GM10248 (cell line): ENCODE measurements at regions not wholly inside any gene's neighbourhood (a gene's known extent, or its start where the extent isn't known, plus 50 kb on each side); places are given as distances from the start of the nearest gene placed in this dataset.

ENCODE experiments used
- CTCF ChIA-PET: fragments of 300-600 bp; sonication (Branson Sonifier 250); formaldehyde crosslinking; extraction: SDS; loops from one replicate; lab custom pipeline; 2021; ENCODE audit warnings: antibody characterized with exemption; lab: Yijun Ruan, JAX
- POLR2A ChIA-PET: fragments of 350-650 bp; sonication (Branson Sonifier 250); formaldehyde crosslinking; extraction: SDS; loops from one replicate; lab custom pipeline; 2020; ENCODE audit warnings: antibody characterized with exemption; lab: Yijun Ruan, JAX
- DNase-seq: peaks from one replicate; pipeline ENCODE4 v3.0.0; 2012; ENCODE audit errors: extremely low spot score
- TF ChIP-seq, protein P1 (sequence below): IDR thresholded peaks from 2 replicates; pipeline ENCODE4 v1.5.1; 2012; ENCODE audit warnings: mild to moderate bottlenecking, low read depth; ENCODE audit errors: extremely low read depth, missing control alignments, control extremely low read depth

DNA sequence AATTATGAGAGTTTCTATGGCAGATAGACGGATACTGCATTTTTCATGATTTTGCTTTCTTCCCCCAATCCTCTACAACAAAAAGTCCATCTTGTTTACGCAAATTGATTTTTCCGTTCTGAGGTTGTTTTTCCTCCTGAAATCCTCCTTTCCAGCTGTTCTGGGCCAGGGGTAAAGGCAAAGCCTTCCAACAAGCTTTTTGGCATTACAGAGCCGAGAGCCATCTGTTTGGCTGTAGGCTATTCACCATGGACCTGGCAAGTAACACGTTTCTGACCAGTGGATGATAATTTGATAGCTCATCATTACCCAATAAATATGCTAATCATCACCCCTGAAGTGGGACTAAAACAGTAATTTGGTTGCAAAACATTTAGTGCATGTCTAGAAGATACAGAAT is 226.5 kb downstream of the CBLN4 start:
- TF ChIP-seq, protein P1, sequence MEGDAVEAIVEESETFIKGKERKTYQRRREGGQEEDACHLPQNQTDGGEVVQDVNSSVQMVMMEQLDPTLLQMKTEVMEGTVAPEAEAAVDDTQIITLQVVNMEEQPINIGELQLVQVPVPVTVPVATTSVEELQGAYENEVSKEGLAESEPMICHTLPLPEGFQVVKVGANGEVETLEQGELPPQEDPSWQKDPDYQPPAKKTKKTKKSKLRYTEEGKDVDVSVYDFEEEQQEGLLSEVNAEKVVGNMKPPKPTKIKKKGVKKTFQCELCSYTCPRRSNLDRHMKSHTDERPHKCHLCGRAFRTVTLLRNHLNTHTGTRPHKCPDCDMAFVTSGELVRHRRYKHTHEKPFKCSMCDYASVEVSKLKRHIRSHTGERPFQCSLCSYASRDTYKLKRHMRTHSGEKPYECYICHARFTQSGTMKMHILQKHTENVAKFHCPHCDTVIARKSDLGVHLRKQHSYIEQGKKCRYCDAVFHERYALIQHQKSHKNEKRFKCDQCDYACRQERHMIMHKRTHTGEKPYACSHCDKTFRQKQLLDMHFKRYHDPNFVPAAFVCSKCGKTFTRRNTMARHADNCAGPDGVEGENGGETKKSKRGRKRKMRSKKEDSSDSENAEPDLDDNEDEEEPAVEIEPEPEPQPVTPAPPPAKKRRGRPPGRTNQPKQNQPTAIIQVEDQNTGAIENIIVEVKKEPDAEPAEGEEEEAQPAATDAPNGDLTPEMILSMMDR = no peak
- ChIA-PET POLR2A (no interaction called here), CTCF (no interaction called here)
- no peak for DNase-seq

DNA sequence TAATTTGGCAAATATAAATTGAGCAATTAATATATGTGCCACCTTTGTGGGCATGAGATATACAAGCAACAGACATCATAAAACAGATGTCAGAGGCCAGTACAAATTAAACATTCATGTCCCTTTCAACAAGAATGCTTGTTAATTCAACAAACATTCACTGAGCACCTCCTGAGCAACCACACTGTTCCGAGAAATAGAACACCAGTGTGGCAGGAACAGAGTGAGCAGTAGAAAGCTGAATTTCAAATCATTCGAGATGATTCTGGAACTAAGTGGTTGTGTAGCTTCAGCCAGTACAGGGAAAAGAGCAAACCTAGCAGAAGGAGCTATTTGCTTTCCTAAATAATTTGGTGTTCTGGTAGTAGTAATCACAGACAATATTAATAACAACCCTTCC is 227.7 kb downstream of the CBLN4 start:
- TF ChIP-seq, protein P1 = no peak
- ChIA-PET POLR2A (no interaction called here), CTCF (no interaction called here)
- no peak for DNase-seq

DNA sequence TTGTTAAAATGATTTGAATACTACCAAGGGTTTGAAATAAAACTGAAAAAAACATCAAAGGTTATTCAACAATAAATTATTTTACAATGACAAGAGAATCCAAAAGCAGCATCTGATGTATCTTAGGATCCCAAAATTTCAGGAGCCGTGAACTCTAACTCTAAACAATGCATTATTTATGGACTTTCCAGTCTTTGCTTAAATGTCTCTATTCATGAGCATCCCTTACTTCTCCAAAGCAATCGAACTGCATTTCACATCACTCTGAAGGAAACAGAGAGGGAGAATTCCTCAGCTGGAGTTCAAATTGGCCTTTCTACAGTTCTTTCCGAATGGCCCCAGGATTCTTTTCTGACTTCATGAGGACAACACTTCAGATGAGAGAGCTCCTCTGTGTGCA is 229.1 kb downstream of the CBLN4 start:
- ChIA-PET POLR2A (no interaction called here), CTCF (no interaction called here)
- no peak for DNase-seq
- TF ChIP-seq, protein P1 = no peak

- no peak for DNase-seq
- ChIA-PET CTCF (interaction anchor here (1.6 kb wide), 1 partner anchor 15 kb away, joined by 3 read pairs; no protein-coding TSS in a partner anchor), POLR2A (no interaction called here)
- TF ChIP-seq, protein P1 = no peak
Measured at GRCh38 chr20:55774628-55775027, 230.7 kb downstream of the CBLN4 start.

DNA sequence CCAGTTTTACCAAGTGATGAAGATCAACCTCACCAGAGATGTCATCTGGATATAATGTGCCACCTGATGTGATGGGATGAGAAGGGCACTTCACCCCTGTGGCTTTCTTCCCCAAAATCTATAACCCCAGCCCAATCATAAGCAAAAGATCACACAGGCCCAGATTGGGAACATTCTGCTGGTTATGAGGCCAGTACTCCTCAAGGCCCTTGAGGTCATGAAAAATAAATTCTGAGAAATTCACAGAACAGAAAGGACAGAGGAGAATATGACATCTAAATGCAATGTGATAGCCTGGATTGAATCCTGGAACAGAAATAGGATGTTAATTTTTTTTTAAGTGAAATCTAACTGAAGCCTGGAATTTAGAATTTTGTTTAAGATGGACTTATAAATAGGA is 243.5 kb downstream of the CBLN4 start:
- no peak for DNase-seq
- POLR2A ChIA-PET = no interaction called here
- CTCF ChIA-PET = no interaction called here
- TF ChIP-seq, protein P1 = no peak

GRCh38 chr20:55761100-55761499 is 244.2 kb downstream of the CBLN4 start:
- ChIA-PET POLR2A (no interaction called here), CTCF (no interaction called here)
- DNase-seq = no peak
- TF ChIP-seq, protein P1 = no peak

GRCh38 chr20:55760586-55760985 is 244.7 kb downstream of the CBLN4 start:
- POLR2A ChIA-PET = no interaction called here
- DNase-seq = no peak
- CTCF ChIA-PET = no interaction called here
- TF ChIP-seq, protein P1 = no peak
